Adrenal gland (tissue), 9 donors: ENCODE measurements at regions not wholly inside any gene's neighbourhood (a gene's known extent, or its start where the extent isn't known, plus 50 kb on each side); places are given as distances from the start of the nearest gene placed in this dataset.

Source experiments
- DNase-seq, 7 donors: peaks; one replicate each; pipeline ENCODE4 v3.0.0-alpha.2; 2019 to 2020
- H3K27ac ChIP-seq, 5 donors: fragments of 200-600 bp; sonication (generic) in 4 of 5; 1 replicate in 3 of 5; 2 replicates in 2 of 5; pipeline versions ENCODE4 v1.5.1 to v1.8.0; 2016 to 2020; ENCODE audit warnings: mild to moderate bottlenecking in 1 of 5
- H3K27me3 ChIP-seq: fragments of 200-600 bp; 2 replicates; pipeline ENCODE4 v1.8.0; 2021
- H3K36me3 ChIP-seq, 2 donors: fragments of 200-600 bp; replicated peaks in 1 of 2; 1 replicate in 1 of 2; 2 replicates in 1 of 2; pipeline versions ENCODE4 v1.5.1 to v1.8.0; 2018 to 2022
- H3K4me1 ChIP-seq, 2 donors: fragments of 200-600 bp; replicated peaks in 1 of 2; 1 replicate in 1 of 2; 2 replicates in 1 of 2; pipeline versions ENCODE4 v1.5.1 to v1.8.0; 2018 to 2021
- H3K4me3 ChIP-seq, 4 donors: fragments of 200-600 bp; sonication (generic) in 3 of 4; one replicate each; pipeline ENCODE4 v1.5.1; 2016 to 2018
- H3K9me3 ChIP-seq, 3 donors: fragments of 200-600 bp; sonication (generic) in 1 of 3; replicated peaks in 1 of 3; 1 replicate in 2 of 3; 2 replicates in 1 of 3; pipeline versions ENCODE4 v1.5.1 to v1.8.0; 2016 to 2021
- CTCF ChIP-seq, 6 experiments: fragments of 450-650 bp in 4 of 6; fragments of 200-600 bp in 2 of 6; sonication (generic) in 1 of 6; IDR thresholded peaks; 1 replicate in 5 of 6; 2 replicates in 1 of 6; pipeline versions ENCODE4 v1.5.1 to v1.8.0; 2016 to 2021; ENCODE audit warnings: antibody characterized with exemption in 6 of 6, mild to moderate bottlenecking in 2 of 6, moderate library complexity in 1 of 6
- POLR2A ChIP-seq, 2 donors: fragments of 450-650 bp; IDR thresholded peaks; one replicate each; pipeline ENCODE4 v1.6.1; 2017; ENCODE audit warnings: antibody characterized with exemption in 2 of 2, mild to moderate bottlenecking in 2 of 2, moderate library complexity in 1 of 2
- WGBS, 4 donors: extraction: QIAGEN DNeasy Blood & Tissue Kit in 2 of 4; methylation state at CpG; one replicate each; pipeline versions ENCODE4 v1.1.5 to v1.1.7; 2013 to 2017; 5-methylcytosine and 5-hydroxymethylcytosine counted together
- intact Hi-C, 2 donors: fragments of 100-400 bp; cut with DNase I; formaldehyde crosslinking; loops; one replicate each; pipeline versions ENCODE4 v1.14.1 to v1.15.0; 2022 to 2023
- donor health status: healthy with polysubstance abuse.
- donor health status: Bipolar disorder and iron deficiency.
- donor health status: DM: yes; HTN: yes; CAD: no.
- donor health status: DM: no; HTN: no; CAD: no.
- donor health status: DM: no; HTN: no; CAD: no.

GRCh38 chr15:39407116-39407515 is 173.8 kb upstream of the THBS1 start:
- WGBS, 4 donors, result 96 to 98% (median 97%) methylated on average over 2 of the region's 2 CpGs
- Histone ChIP-seq H3K27me3 (no peaks in the 10 kb centered on the region), H3K9me3 (no peaks in the 10 kb centered on the region), H3K27ac (no peak overlapping the region), H3K4me3 (no peak overlapping the region), H3K36me3 (no peaks in the 10 kb centered on the region), H3K4me1 (no peaks in the 10 kb centered on the region)
- TF ChIP-seq POLR2A (IDR thresholded peaks at IDR 0.05), result no peak
- TF ChIP-seq CTCF (IDR thresholded peaks at IDR 0.05), result no peak
- intact Hi-C loops, result no loop called here
- DNase-seq, result no peak

GRCh38 chr15:39409876-39410530 is 170.9 kb upstream of the THBS1 start:
- intact Hi-C loops, result no loop called here
- TF ChIP-seq POLR2A (IDR thresholded peaks at IDR 0.05) (no peak), CTCF (IDR thresholded peaks at IDR 0.05) (no peak)

GRCh38 chr15:39411102-39411989 is 169.5 kb upstream of the THBS1 start:
- no peak overlapping the region for H3K27ac ChIP-seq
- H3K27me3 ChIP-seq, result no peaks in the 10 kb centered on the region
- 63 to 71% (median 66%) methylated on average over 4 of the region's 4 CpGs for WGBS, 4 donors
- H3K4me3 ChIP-seq, result no peak overlapping the region
- H3K9me3 ChIP-seq, result no peaks in the 10 kb centered on the region
- intact Hi-C loops, result no loop called here
- H3K36me3 ChIP-seq, result no peaks in the 10 kb centered on the region
- no peak for TF ChIP-seq POLR2A (IDR thresholded peaks at IDR 0.05)
- no peak for TF ChIP-seq CTCF (IDR thresholded peaks at IDR 0.05)
- DNase-seq, result no peak
- H3K4me1 ChIP-seq, result no peaks in the 10 kb centered on the region

More at GRCh38 chr15:39409876-39410530, 170.9 kb upstream of the THBS1 start:
- no peaks in the 10 kb centered on the region for H3K9me3 ChIP-seq
- DNase-seq, result no peak
- no peak overlapping the region for H3K4me3 ChIP-seq
- H3K4me1 ChIP-seq, result no peaks in the 10 kb centered on the region
- no peaks in the 10 kb centered on the region for H3K36me3 ChIP-seq
- no peaks in the 10 kb centered on the region for H3K27me3 ChIP-seq
- WGBS, 4 donors, result 87 to 95% (median 95%) methylated on average over 2 of the region's 2 CpGs
- no peak overlapping the region for H3K27ac ChIP-seq

GRCh38 chr15:39413558-39413957 is 167.3 kb upstream of the THBS1 start:
- no peaks in the 10 kb centered on the region for H3K36me3 ChIP-seq
- intact Hi-C loops, result no loop called here
- WGBS, 4 donors, result 44 to 66% (median 60%) methylated on average over 1 of the region's 1 CpG
- H3K4me3 ChIP-seq, result no peak overlapping the region
- DNase-seq, result no peak
- no peaks in the 10 kb centered on the region for H3K4me1 ChIP-seq
- H3K27ac ChIP-seq, result no peak overlapping the region
- no peaks in the 10 kb centered on the region for H3K27me3 ChIP-seq
- no peak for TF ChIP-seq POLR2A (IDR thresholded peaks at IDR 0.05)
- no peak for TF ChIP-seq CTCF (IDR thresholded peaks at IDR 0.05)
- H3K9me3 ChIP-seq, result no peaks in the 10 kb centered on the region
